ENCODE measurements at regions not wholly inside any gene's neighbourhood (a gene's known extent, or its start where the extent isn't known, plus 50 kb on each side); places are given as distances from the start of the nearest gene placed in this dataset.
"Not testable (repeated sequence)": the region's sequence is repeated elsewhere in the genome, so short reads cannot be mapped to it uniquely, and the experiment has no call there.

GRCh38 chr6:81906709-81907204, 154.3 kb upstream of the TENT5A start:
- peak; percentile 29 for DNase-seq (ENCODE audit: low spot score)

DNA sequence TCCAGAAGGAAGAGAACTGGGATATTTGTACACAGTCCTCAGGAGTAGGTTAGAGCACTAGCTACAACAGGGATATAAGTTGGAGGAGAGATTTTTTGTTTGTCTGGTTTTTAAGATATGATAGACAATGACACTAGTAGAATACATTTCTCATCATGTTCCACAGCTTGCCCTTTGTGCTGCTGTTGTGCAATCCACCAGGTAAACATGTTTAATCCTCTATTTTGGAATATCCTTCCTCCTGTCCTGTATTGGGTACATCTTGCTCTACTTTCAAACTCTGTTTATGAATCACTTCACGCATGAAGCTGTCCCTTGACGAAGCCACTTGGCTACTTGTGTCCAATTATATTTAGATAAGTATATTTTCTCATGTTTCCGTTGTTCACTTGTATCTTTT, 153.6 kb upstream of the TENT5A start:
- no peak for DNase-seq (ENCODE audit: low spot score)

DNA sequence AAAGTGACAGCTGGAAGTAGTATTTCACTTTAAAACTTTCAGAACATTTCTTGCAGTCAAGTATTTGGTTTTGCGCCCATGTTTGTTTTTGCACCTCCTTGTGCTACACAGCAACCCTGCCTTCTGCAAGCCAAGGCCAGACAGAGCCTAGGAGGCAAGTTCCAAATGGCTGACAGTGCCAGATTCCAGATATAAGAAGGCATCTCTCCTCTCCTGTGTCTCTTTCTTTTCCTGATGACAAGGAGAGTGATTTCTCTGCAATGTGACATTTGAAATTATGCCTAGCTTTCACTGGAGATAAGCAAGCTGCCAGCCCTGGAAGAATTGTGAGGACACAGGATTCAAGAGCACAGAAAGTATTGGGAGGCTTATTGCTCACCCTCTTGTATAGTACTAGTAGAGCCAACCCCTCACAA, 149.1 kb upstream of the TENT5A start:
- no peak for DNase-seq (ENCODE audit: low spot score)

DNA sequence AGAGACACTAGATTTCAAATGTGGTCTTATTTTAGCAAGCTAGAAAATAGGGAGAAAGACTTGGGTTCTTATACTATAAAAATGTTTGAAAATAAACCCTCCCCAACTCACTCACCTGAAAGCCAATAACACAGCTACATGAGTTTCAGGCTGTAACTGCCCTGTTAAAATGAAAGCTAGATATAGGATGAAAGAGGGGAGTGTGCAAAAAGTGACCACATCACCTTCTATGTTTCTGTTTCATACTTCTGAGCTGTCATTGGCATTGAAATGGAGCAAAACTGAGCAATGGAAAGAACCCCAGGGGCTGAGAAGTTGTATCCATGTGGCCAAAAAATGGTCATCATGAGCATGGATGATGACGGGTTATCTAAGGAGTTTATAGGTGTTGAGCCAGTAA, 148.1 kb upstream of the TENT5A start:
- DNase-seq (ENCODE audit: low spot score) = no peak

DNA sequence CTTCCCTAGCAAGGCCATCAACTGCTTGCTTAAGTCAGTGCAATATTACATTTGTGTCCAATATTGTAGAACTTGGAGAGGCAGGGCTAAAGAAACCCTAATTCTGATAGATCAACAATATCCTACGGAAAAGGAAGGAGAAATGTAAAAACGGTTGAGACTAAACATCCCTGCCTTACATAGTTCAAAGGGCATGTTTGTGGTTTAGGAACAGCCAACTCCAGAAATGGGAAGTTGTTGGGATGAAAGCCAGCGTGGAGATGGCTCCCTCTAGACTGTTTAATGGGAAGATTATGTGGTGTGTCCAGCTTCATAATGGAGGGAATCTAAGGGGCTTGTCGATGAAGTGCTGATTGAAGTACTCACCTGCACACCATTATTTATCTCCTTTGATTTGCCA, 145.3 kb upstream of the TENT5A start:
- no peak for DNase-seq (ENCODE audit: low spot score)

- no peak for DNase-seq (ENCODE audit: low spot score)
Measured at GRCh38 chr6:81896525-81897503, 144.3 kb upstream of the TENT5A start.

DNA sequence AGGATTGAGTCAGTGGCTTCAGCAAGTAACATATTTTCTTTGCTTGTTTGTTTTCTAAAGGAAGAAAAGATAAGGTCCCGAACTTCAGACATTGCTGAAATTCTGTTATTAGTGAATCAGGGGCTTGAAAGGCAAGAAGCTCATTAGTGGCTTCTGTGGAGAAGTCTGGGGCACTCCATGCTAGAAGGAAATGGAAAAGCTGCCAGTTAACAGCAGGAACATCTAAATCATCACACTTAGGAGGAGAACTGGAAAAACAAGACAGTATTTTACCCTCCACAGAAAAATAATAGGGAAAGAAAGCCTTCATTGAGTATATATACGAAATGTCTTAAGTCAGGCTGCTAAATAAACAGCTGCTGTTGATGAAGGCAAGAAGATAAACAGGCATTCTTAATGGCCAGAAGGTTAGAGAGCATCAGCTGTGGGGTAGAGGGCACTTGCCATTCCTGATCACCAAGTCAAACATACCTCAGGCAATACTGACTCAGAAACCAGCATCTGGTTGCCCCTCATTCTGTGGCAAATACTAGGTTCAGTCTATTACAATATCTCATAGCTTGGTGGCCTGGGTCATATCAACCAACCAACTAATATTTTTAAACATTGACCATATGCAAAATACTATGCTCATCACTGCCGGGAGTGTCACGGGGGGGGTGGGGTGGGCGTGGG, 143.2 kb upstream of the TENT5A start:
- peak; percentile 49 for DNase-seq (ENCODE audit: low spot score)

GRCh38 chr6:81894788-81895271, 142.3 kb upstream of the TENT5A start:
- peak; percentile 67 for DNase-seq (ENCODE audit: low spot score)

GRCh38 chr6:81894306-81894705, 141.8 kb upstream of the TENT5A start:
- DNase-seq (ENCODE audit: low spot score) = no peak

DNA sequence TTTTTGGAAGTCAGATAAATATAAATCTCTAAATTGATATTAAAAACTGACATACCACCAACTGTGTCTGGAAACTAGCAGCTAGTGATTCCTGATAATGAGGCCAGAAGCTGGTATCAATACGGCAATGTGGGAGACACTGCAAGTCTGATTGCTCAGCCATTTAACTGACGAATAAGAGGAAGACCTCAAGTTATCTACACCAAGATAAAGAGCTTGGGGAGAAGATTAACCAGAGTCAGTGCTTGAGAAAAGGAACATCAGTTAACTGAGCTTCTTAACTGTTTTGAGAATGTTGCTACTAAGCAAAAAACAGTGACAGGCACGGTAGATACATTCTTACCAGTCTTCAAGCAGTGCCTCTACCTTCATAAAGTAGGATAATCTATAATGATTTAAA, 140.4 kb upstream of the TENT5A start:
- DNase-seq (ENCODE audit: low spot score) = no peak

- DNase-seq (ENCODE audit: low spot score) = no peak
Measured at GRCh38 chr6:81891874-81892273, 139.4 kb upstream of the TENT5A start.

DNA sequence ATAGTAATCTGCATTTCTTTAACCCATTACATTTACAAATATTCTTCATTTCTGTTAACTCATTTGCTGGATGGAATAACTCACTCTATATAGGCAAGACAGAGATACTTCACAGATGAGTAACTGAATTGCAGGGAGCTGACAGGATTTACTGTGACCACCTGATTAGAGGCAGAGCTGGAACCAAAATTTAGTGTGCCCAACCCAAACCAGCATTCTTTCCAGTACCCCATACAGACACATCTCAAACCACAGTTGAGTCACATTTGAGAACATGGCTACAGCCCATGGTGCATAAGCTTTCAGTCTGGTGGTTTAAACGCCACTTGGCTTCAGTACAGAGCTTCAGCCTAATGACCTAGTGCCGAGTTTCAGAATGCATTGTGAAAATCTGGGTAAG, 138.4 kb upstream of the TENT5A start:
- no peak for DNase-seq (ENCODE audit: low spot score)

DNA sequence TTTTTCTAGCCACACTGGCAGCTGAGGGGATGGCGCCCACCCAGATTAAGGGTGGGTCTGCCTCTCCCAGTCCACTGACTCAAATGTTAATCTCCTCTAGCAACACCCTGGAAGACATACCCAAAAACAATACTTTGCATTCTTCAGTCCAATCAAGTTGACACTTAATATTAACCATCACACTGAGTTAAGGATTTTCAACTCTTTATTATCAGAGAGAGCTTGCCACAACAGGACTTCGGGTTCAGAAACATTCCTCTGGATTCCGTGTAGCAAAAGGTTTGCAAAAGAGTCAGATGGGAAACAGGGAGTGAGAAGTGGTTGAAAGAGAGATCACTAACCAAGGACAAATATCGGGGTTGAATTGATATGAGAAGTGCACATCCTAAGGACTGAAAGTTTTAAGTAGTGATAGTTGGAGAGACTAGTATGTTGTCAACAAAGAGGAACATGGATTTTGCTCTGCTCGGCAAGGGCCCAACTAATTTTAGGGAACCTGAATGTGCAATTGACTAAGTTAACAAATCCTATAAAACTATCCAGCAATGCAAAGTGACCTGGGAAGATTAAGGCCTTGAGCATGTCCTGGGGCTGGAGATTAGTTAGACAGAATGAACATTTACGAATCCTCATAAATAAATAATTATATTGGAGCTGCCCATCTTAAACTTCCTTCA, 137.0 kb upstream of the TENT5A start:
- DNase-seq (ENCODE audit: low spot score) = no peak

DNA sequence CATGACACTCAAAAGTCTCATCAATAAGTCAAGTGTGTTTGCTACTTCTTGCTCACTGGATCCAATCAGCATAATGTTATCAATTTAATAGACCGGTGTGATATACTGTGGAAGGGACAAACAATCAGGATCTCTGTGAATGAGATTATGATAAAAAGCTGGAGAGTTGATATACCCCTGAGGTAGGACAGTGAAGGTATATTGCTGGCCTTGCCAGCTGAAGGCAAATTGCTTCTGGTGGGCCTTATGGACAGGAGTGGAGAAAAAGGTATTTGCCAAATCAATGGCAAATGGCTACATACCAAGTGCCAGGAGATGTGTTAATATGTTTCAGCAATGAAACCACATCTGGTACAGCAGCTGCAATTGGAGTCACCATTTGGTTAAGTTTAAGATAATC, 134.4 kb upstream of the TENT5A start:
- DNase-seq (ENCODE audit: low spot score) = not testable (repeated sequence)

- no peak for DNase-seq (ENCODE audit: low spot score)
Measured at GRCh38 chr6:81886157-81886556, 133.7 kb upstream of the TENT5A start.

- DNase-seq (ENCODE audit: low spot score) = no peak
Measured at GRCh38 chr6:81881660-81882059, 129.2 kb upstream of the TENT5A start.

DNA sequence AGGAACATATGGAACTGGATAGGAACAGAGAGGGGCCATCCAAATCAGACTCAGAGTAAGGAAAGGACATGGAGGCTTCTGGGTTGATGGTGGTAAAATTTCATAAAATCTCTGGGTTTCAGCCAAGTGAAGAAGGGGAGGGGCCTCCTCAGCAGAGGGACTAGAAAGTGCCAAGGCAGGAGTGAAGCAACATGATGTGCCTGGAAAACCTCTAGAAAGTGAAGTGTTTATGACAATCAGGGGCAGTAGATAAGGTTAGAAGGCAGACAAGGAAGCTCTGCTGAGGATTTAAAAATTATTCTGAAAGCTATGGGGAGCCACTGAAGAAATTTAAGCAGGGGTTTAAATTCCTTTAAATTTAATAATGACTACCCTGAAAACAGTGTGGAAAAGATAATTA, 126.0 kb upstream of the TENT5A start:
- DNase-seq (ENCODE audit: low spot score) = no peak

GRCh38 chr6:81876971-81877370, 124.5 kb upstream of the TENT5A start:
- DNase-seq (ENCODE audit: low spot score) = no peak

DNA sequence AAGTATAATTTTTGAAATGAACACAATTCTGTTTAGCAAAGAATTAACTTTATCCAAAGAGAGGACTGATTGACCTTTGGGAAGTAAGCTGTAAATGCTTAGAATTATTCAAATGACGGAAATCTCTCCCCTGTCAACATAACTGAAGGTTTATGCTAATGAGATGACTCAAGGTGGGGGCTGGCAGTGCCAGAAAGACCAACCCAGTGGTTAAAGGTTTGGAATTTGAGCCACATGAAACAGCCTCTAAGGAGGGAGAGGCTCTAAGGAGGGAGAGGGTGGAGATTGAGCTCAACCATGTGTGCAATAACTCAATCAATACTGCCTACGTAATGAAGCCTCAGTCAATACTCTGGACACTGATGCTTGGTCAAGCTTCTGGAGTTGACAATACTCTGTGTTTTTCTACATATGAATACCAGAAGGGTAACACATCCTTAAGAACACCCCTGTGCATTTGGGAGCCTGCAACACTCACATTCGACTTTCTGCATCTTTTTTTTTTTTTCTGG, 123.4 kb upstream of the TENT5A start:
- no peak for DNase-seq (ENCODE audit: low spot score)

DNA sequence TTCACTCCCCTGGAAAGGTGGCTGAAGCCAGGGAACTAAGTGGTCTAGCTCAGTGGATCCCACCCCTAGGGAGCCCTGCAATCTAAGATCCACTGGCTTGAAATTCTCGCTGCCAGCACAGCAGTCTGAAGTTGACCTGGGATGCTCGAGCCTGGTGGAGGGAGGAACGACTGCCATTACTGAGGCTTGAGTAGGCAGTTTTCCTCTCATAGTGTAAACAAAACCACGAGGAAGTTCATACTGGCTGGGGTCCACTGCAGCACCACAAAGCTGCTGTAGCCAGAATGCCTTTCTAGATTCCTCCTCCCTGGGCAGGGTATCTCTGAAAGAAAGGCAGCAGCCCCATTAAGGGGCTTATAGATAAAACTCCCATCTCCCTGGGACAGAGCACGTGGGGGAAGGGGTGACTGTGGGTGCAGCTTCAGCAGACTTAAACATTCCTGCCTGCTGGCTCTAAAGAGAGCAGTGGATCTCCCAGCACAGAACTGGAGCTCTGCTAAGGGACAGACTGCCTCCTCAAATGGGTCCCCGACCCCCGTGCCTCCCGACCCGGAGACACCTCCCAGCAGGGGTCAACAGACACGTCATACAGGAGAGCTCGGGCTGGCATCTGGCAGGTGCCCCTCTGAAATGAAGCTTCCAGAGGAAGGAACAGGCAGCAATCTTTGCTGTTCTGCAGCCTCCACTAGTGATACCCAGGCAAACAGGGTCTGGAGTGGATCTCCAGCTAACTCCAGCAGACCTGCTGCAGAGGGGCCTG, 117.4 kb upstream of the TENT5A start:
- DNase-seq (ENCODE audit: low spot score) = not testable (repeated sequence)

- no peak for DNase-seq (ENCODE audit: low spot score)
Measured at GRCh38 chr6:81865712-81866111, 113.2 kb upstream of the TENT5A start.
